ENCODE measurements at regions not wholly inside any gene's neighbourhood (a gene's known extent, or its start where the extent isn't known, plus 50 kb on each side); places are given as distances from the start of the nearest gene placed in this dataset.

DNA sequence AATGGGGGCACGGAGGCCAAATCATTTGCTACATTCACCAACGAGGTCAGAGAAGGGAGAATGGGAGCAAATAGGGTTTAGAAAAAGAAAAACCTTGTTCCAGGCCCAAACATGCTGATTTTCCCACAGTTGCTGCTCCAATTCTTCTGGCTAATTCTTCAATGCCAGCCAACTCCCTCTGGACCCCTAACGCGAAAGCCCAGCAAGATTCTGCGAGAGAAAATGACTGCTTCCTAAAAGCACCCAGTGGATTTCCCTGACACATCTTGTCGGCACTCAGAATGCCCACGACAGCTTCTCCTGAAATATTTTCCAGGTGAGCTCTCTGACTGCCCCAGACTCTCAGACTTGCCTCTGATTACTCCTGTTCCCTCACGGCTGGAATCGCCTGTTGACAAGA lies 689.4 kb downstream of the MED13L start:
- H3K9me3 ChIP-seq: peaks cover 6% of the 10 kb centered on the region; the same call in 1 of the 2 replicates
- H3K4me3 ChIP-seq: no peak overlapping the region
- no peaks in the 10 kb centered on the region for H3K27me3 ChIP-seq
- H3K36me3 ChIP-seq: no peaks in the 10 kb centered on the region
- no peak for TF ChIP-seq Cebpa-rat (IDR thresholded peaks at IDR 0.05)
- H3K9ac ChIP-seq: no peak overlapping the region
- no peaks in the 10 kb centered on the region for H3K4me1 ChIP-seq
- no peak overlapping the region for H3K27ac ChIP-seq
- H4K20me1 ChIP-seq: no peaks in the 10 kb centered on the region
- no peak overlapping the region for H3K4me2 ChIP-seq

DNA sequence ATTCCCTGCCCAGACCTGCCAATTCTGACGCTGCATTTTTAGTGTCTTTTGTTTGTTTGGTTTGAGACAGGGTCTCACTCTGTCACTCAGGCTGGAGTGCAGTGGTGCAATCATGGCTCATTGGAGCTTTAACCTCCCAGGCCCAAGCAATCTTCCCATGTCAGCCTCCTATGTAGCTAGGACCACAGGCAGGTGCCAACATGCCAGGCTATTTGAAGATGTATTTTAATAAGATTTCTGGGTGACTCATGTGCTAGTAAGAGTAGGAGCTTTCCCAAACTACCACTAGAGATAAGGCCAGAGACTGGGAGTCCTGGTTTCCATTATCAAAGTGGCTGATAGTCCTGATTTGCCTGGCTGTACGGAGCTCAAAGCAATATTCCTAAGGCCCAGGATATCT lies 693.3 kb downstream of the MED13L start:
- H3K27me3 ChIP-seq: no peaks in the 10 kb centered on the region
- no peak for TF ChIP-seq Cebpa-rat (IDR thresholded peaks at IDR 0.05)
- no peaks in the 10 kb centered on the region for H4K20me1 ChIP-seq
- H3K9me3 ChIP-seq: peaks cover 6% of the 10 kb centered on the region; the same call in 1 of the 2 replicates
- no peak overlapping the region for H3K9ac ChIP-seq
- no peak overlapping the region for H3K27ac ChIP-seq
- no peaks in the 10 kb centered on the region for H3K36me3 ChIP-seq
- H3K4me2 ChIP-seq: no peak overlapping the region
- H3K4me1 ChIP-seq: no peaks in the 10 kb centered on the region
- H3K4me3 ChIP-seq: no peak overlapping the region

- Histone ChIP-seq H3K9me3 (peaks cover 6% of the 10 kb centered on the region; the same call in 1 of the 2 replicates), H3K9ac (no peak overlapping the region), H3K36me3 (no peaks in the 10 kb centered on the region), H3K27me3 (no peaks in the 10 kb centered on the region), H3K27ac (no peak overlapping the region), H4K20me1 (no peaks in the 10 kb centered on the region), H3K4me2 (no peak overlapping the region), H3K4me3 (no peak overlapping the region), H3K4me1 (no peaks in the 10 kb centered on the region)
- TF ChIP-seq Cebpa-rat (IDR thresholded peaks at IDR 0.05): no peak
Measured at GRCh38 chr12:115583591-115583990, 693.9 kb downstream of the MED13L start.

DNA sequence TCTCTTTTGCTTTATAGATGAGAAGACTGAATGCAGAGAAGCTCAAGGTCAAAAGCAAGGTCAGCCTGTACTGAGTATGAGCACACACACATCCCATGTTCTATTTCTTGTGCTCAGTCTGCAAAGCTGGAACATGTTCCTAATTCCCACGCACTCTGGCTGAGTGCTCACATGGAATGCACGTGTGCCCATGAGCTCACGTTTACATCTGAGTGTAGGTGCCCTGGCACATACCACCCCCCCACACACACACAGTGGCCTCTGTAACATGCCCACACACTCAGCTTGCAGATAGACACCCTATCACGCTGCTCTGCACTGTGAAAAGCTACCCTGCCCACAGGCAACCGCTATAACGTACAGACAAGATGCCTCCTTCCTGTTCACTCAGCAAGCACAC lies 700.1 kb downstream of the MED13L start:
- no peak overlapping the region for H3K4me3 ChIP-seq

GRCh38 chr12:115574826-115575225 lies 702.7 kb downstream of the MED13L start:
- no peak for TF ChIP-seq Cebpa-rat (IDR thresholded peaks at IDR 0.05)
- H3K36me3 ChIP-seq: no peaks in the 10 kb centered on the region
- H3K9me3 ChIP-seq: no peaks in the 10 kb centered on the region
- no peak overlapping the region for H3K9ac ChIP-seq
- H3K27me3 ChIP-seq: no peaks in the 10 kb centered on the region
- no peak overlapping the region for H3K4me3 ChIP-seq
- H3K4me1 ChIP-seq: no peaks in the 10 kb centered on the region
- H4K20me1 ChIP-seq: no peaks in the 10 kb centered on the region
- no peak overlapping the region for H3K4me2 ChIP-seq
- H3K27ac ChIP-seq: no peak overlapping the region

More for the DNA sequence above, 700.1 kb downstream of the MED13L start:
- Histone ChIP-seq H3K4me2 (no peak overlapping the region), H3K4me1 (no peaks in the 10 kb centered on the region), H3K36me3 (no peaks in the 10 kb centered on the region), H3K9me3 (no peaks in the 10 kb centered on the region), H4K20me1 (no peaks in the 10 kb centered on the region), H3K27me3 (no peaks in the 10 kb centered on the region), H3K27ac (no peak overlapping the region), H3K9ac (no peak overlapping the region)
- no peak for TF ChIP-seq Cebpa-rat (IDR thresholded peaks at IDR 0.05)

DNA sequence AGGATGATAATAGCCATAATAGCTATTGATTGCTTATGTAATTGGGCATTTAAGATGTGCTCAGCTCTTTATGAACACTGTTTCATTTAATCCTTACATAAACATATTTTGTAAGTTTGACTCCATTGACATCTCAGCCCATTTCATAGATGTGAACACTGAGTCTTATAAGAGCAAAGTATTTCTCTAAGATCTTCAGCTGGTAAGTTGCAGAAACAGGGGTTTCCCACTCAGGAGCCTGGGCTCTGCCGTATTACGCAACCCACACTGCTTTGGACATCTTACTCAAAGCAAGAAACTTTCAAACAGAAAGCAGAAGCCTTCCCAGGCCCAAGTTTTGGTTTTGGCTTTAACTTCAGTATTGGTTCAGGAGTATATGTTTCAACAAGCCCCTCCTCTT lies 705.1 kb downstream of the MED13L start:
- H3K27me3 ChIP-seq: no peaks in the 10 kb centered on the region
- H3K9ac ChIP-seq: no peak overlapping the region
- H3K4me2 ChIP-seq: no peak overlapping the region
- H3K27ac ChIP-seq: no peak overlapping the region
- peak; percentile 79 for TF ChIP-seq Cebpa-rat (IDR thresholded peaks at IDR 0.05)
- H3K4me3 ChIP-seq: no peak overlapping the region
- no peaks in the 10 kb centered on the region for H3K4me1 ChIP-seq
- H3K9me3 ChIP-seq: no peaks in the 10 kb centered on the region
- H4K20me1 ChIP-seq: no peaks in the 10 kb centered on the region
- no peaks in the 10 kb centered on the region for H3K36me3 ChIP-seq

GRCh38 chr12:115571446-115571845 lies 706.0 kb downstream of the MED13L start:
- Histone ChIP-seq H3K4me2 (no peak overlapping the region), H3K27me3 (no peaks in the 10 kb centered on the region), H3K4me3 (no peak overlapping the region), H4K20me1 (no peaks in the 10 kb centered on the region), H3K27ac (no peak overlapping the region), H3K9ac (no peak overlapping the region), H3K9me3 (no peaks in the 10 kb centered on the region), H3K4me1 (no peaks in the 10 kb centered on the region), H3K36me3 (no peaks in the 10 kb centered on the region)
- no peak for TF ChIP-seq Cebpa-rat (IDR thresholded peaks at IDR 0.05)

GRCh38 chr12:115571027-115571426 lies 706.5 kb downstream of the MED13L start:
- H4K20me1 ChIP-seq: no peaks in the 10 kb centered on the region
- no peak overlapping the region for H3K9ac ChIP-seq
- H3K27ac ChIP-seq: no peak overlapping the region
- H3K27me3 ChIP-seq: no peaks in the 10 kb centered on the region
- H3K36me3 ChIP-seq: no peaks in the 10 kb centered on the region
- H3K4me3 ChIP-seq: no peak overlapping the region
- no peak for TF ChIP-seq Cebpa-rat (IDR thresholded peaks at IDR 0.05)
- H3K9me3 ChIP-seq: no peaks in the 10 kb centered on the region
- no peaks in the 10 kb centered on the region for H3K4me1 ChIP-seq
- H3K4me2 ChIP-seq: no peak overlapping the region

GRCh38 chr12:115570069-115570777 lies 707.3 kb downstream of the MED13L start:
- H3K4me2 ChIP-seq: no peak overlapping the region
- no peak overlapping the region for H3K27ac ChIP-seq
- no peaks in the 10 kb centered on the region for H3K27me3 ChIP-seq
- H3K36me3 ChIP-seq: no peaks in the 10 kb centered on the region
- no peak overlapping the region for H3K4me3 ChIP-seq
- H3K4me1 ChIP-seq: no peaks in the 10 kb centered on the region
- H3K9ac ChIP-seq: no peak overlapping the region
- no peaks in the 10 kb centered on the region for H4K20me1 ChIP-seq
- TF ChIP-seq Cebpa-rat (IDR thresholded peaks at IDR 0.05): no peak
- no peaks in the 10 kb centered on the region for H3K9me3 ChIP-seq

- Histone ChIP-seq H3K9me3 (no peaks in the 10 kb centered on the region), H3K36me3 (no peaks in the 10 kb centered on the region), H3K4me2 (no peak overlapping the region), H3K27ac (no peak overlapping the region), H3K4me3 (no peak overlapping the region), H3K4me1 (peaks cover 1% of the 10 kb centered on the region; the same call in 1 of the 2 replicates), H3K27me3 (no peaks in the 10 kb centered on the region), H4K20me1 (no peaks in the 10 kb centered on the region), H3K9ac (no peak overlapping the region)
- no peak for TF ChIP-seq Cebpa-rat (IDR thresholded peaks at IDR 0.05)
Measured at GRCh38 chr12:115569345-115570068, 708.0 kb downstream of the MED13L start.

Measured in BLaER1 (cell line).